Vagina (tissue), 2 donors: ENCODE measurements at regions not wholly inside any gene's neighbourhood (a gene's known extent, or its start where the extent isn't known, plus 50 kb on each side); places are given as distances from the start of the nearest gene placed in this dataset.
"Not testable (repeated sequence)": the region's sequence is repeated elsewhere in the genome, so short reads cannot be mapped to it uniquely, and the experiment has no call there.

Experiments
- DNase-seq, 2 donors: peaks; one replicate each; pipeline ENCODE4 v3.0.0-alpha.2; 2017; ENCODE audit errors: extremely low spot score in 2 of 2
- H3K27ac ChIP-seq: fragments of 200-600 bp; sonication (generic); one replicate; pipeline ENCODE4 v1.5.1; 2019
- H3K27me3 ChIP-seq: fragments of 200-600 bp; sonication (generic); one replicate; pipeline ENCODE4 v1.5.1; 2019
- H3K36me3 ChIP-seq, 2 donors: fragments of 200-600 bp; sonication (generic); one replicate each; pipeline ENCODE4 v1.5.1; 2017 to 2019
- H3K4me1 ChIP-seq: fragments of 200-600 bp; sonication (generic); one replicate; pipeline ENCODE4 v1.5.1; 2019
- H3K4me3 ChIP-seq, 2 donors: fragments of 200-600 bp; sonication (generic); 1 replicate in 1 of 2; 2 replicates in 1 of 2; pipeline ENCODE4 v1.5.1; 2016 to 2019
- H3K9me3 ChIP-seq: fragments of 200-600 bp; sonication (generic); one replicate; pipeline ENCODE4 v1.5.1; 2019
- CTCF ChIP-seq, 3 experiments: fragments of 450-650 bp in 2 of 3; fragments of 200-600 bp in 1 of 3; sonication (generic) in 1 of 3; IDR thresholded peaks; one replicate each; pipeline ENCODE4 v1.5.1; 2017 to 2019; ENCODE audit warnings: antibody characterized with exemption in 3 of 3, mild to moderate bottlenecking in 2 of 3, moderate library complexity in 2 of 3
- POLR2A ChIP-seq, 2 donors: fragments of 450-650 bp; IDR thresholded peaks; one replicate each; pipeline ENCODE4 v1.6.1; 2017; ENCODE audit warnings: antibody characterized with exemption in 2 of 2, mild to moderate bottlenecking in 2 of 2, moderate library complexity in 2 of 2
- POLR2AphosphoS5 ChIP-seq, 2 donors: sonication (generic); formaldehyde crosslinking; IDR thresholded peaks; one replicate each; pipeline ENCODE4 v1.9.0; 2017; ENCODE audit warnings: antibody characterized with exemption in 2 of 2, mild to moderate bottlenecking in 2 of 2, low read depth in 1 of 2; ENCODE audit not compliant: insufficient read depth in 1 of 2
- intact Hi-C: fragments of 100-400 bp; cut with DNase I; formaldehyde crosslinking; loops from one replicate; pipeline ENCODE4 v1.15.1; 2023

- H3K27ac ChIP-seq: no peak overlapping the region
- no peaks in the 10 kb centered on the region for H3K9me3 ChIP-seq
- intact Hi-C loops: no loop called here
- H3K4me1 ChIP-seq: no peaks in the 10 kb centered on the region
- DNase-seq: peak in 1 of 2 donors; percentile 84
- TF ChIP-seq POLR2AphosphoS5 (IDR thresholded peaks at IDR 0.05; ENCODE audit: insufficient read depth in 1 of 2, low read depth in 1 of 2) (no peak), POLR2A (IDR thresholded peaks at IDR 0.05) (no peak), CTCF (IDR thresholded peaks at IDR 0.05) (no peak)
- H3K27me3 ChIP-seq: no peaks in the 10 kb centered on the region
- no peak overlapping the region for H3K4me3 ChIP-seq
- no peaks in the 10 kb centered on the region for H3K36me3 ChIP-seq
These were observed 105.3 kb upstream of the OLIG2 start for GRCh38 chr21:32920474-32920873.

GRCh38 chr21:32921632-32922230 lies 104.0 kb upstream of the OLIG2 start:
- no peaks in the 10 kb centered on the region for H3K27me3 ChIP-seq
- TF ChIP-seq POLR2AphosphoS5 (IDR thresholded peaks at IDR 0.05; ENCODE audit: insufficient read depth in 1 of 2, low read depth in 1 of 2) (no peak), POLR2A (IDR thresholded peaks at IDR 0.05) (no peak)
- no peak for DNase-seq
- H3K4me1 ChIP-seq: no peaks in the 10 kb centered on the region
- no peaks in the 10 kb centered on the region for H3K36me3 ChIP-seq
- no peak overlapping the region for H3K27ac ChIP-seq
- intact Hi-C loops: no loop called here
- no peak overlapping the region for H3K4me3 ChIP-seq
- no peaks in the 10 kb centered on the region for H3K9me3 ChIP-seq

- no peaks in the 10 kb centered on the region for H3K9me3 ChIP-seq
- H3K27ac ChIP-seq: no peak overlapping the region
- no peak for TF ChIP-seq POLR2A (IDR thresholded peaks at IDR 0.05)
- H3K36me3 ChIP-seq: no peaks in the 10 kb centered on the region
- no peak for DNase-seq
- no peak overlapping the region for H3K4me3 ChIP-seq
- H3K4me1 ChIP-seq: no peaks in the 10 kb centered on the region
- H3K27me3 ChIP-seq: no peaks in the 10 kb centered on the region
- intact Hi-C loops: no loop called here
These were observed 100.6 kb upstream of the OLIG2 start for GRCh38 chr21:32925098-32925497.

- H3K4me1 ChIP-seq: no peaks in the 10 kb centered on the region
- H3K27ac ChIP-seq: no peak overlapping the region
- no peaks in the 10 kb centered on the region for H3K36me3 ChIP-seq
- H3K4me3 ChIP-seq: no peak overlapping the region
- no peak for DNase-seq
- H3K27me3 ChIP-seq: no peaks in the 10 kb centered on the region
- intact Hi-C loops: no loop called here
- TF ChIP-seq CTCF (IDR thresholded peaks at IDR 0.05) (no peak), POLR2A (IDR thresholded peaks at IDR 0.05) (no peak)
- no peaks in the 10 kb centered on the region for H3K9me3 ChIP-seq
These were observed 96.1 kb upstream of the OLIG2 start for GRCh38 chr21:32929633-32930038.

- DNase-seq: peak in 1 of 2 donors; percentile 72
- TF ChIP-seq POLR2A (IDR thresholded peaks at IDR 0.05) (no peak), CTCF (IDR thresholded peaks at IDR 0.05) (no peak), POLR2AphosphoS5 (IDR thresholded peaks at IDR 0.05; ENCODE audit: insufficient read depth in 1 of 2, low read depth in 1 of 2) (no peak)
- H3K27me3 ChIP-seq: no peaks in the 10 kb centered on the region
- H3K27ac ChIP-seq: no peak overlapping the region
- no peaks in the 10 kb centered on the region for H3K36me3 ChIP-seq
- H3K4me1 ChIP-seq: no peaks in the 10 kb centered on the region
- no peak overlapping the region for H3K4me3 ChIP-seq
- no peaks in the 10 kb centered on the region for H3K9me3 ChIP-seq
- intact Hi-C loops: no loop called here
These were observed 95.1 kb upstream of the OLIG2 start for GRCh38 chr21:32930673-32931072.

GRCh38 chr21:32934068-32934467 lies 91.7 kb upstream of the OLIG2 start:
- H3K9me3 ChIP-seq, intact Hi-C loops, H3K36me3 ChIP-seq, DNase-seq, H3K27ac ChIP-seq, H3K27me3 ChIP-seq, H3K4me3 ChIP-seq, H3K4me1 ChIP-seq: not testable (repeated sequence)

- TF ChIP-seq POLR2A (IDR thresholded peaks at IDR 0.05) (no peak), CTCF (IDR thresholded peaks at IDR 0.05) (no peak)
- H3K9me3 ChIP-seq: no peaks in the 10 kb centered on the region
- peak in 1 of 2 donors; percentile 47 for DNase-seq
- H3K27ac ChIP-seq: no peak overlapping the region
- H3K36me3 ChIP-seq: no peaks in the 10 kb centered on the region
- H3K27me3 ChIP-seq: no peaks in the 10 kb centered on the region
- no peaks in the 10 kb centered on the region for H3K4me1 ChIP-seq
- no peak overlapping the region for H3K4me3 ChIP-seq
- intact Hi-C loops: no loop called here
These were observed 90.9 kb upstream of the OLIG2 start for GRCh38 chr21:32934829-32935228.
